Trophoblast cell (in vitro differentiated cells and primary cell): ENCODE measurements at regions not wholly inside any gene's neighbourhood (a gene's known extent, or its start where the extent isn't known, plus 50 kb on each side); places are given as distances from the start of the nearest gene placed in this dataset.
"Not testable (repeated sequence)": the region's sequence is repeated elsewhere in the genome, so short reads cannot be mapped to it uniquely, and the experiment has no call there.

Source experiments
- DNase-seq, 2 donors: peaks; one replicate each; pipeline ENCODE4 v3.0.0-alpha.2; 2016
- H2AFZ ChIP-seq: 2 replicates; pipeline ENCODE4 v1.6.1; 2013; ENCODE audit warnings: low read length, moderate library complexity, mild to moderate bottlenecking; ENCODE audit not compliant: insufficient read depth, poor library complexity
- H2AK5ac ChIP-seq: 2 replicates; pipeline ENCODE4 v1.6.1; 2013; ENCODE audit warnings: mild to moderate bottlenecking, low read length
- H2BK120ac ChIP-seq: 2 replicates; pipeline ENCODE4 v1.6.1; 2013; ENCODE audit warnings: low read length, mild to moderate bottlenecking, moderate library complexity; ENCODE audit not compliant: insufficient read depth, poor library complexity
- H2BK12ac ChIP-seq: 2 replicates; pipeline ENCODE4 v1.6.1; 2013; ENCODE audit warnings: mild to moderate bottlenecking, low read length, moderate library complexity
- H2BK5ac ChIP-seq: 2 replicates; pipeline ENCODE4 v1.6.1; 2013; ENCODE audit warnings: low read length, low read depth, moderate library complexity, mild to moderate bottlenecking; ENCODE audit not compliant: poor library complexity
- H3K14ac ChIP-seq: 2 replicates; pipeline ENCODE4 v1.6.1; 2013; ENCODE audit warnings: mild to moderate bottlenecking, low read length
- H3K18ac ChIP-seq: 2 replicates; pipeline ENCODE4 v1.6.1; 2013; ENCODE audit warnings: mild to moderate bottlenecking, low read length
- H3K23ac ChIP-seq: 2 replicates; pipeline ENCODE4 v1.6.1; 2013; ENCODE audit warnings: low read length
- H3K27ac ChIP-seq: 2 replicates; pipeline ENCODE4 v1.5.1; 2013; ENCODE audit warnings: low read depth, mild to moderate bottlenecking, inconsistent platforms, low read length, moderate library complexity
- H3K27me3 ChIP-seq: 2 replicates; pipeline ENCODE4 v1.6.1; 2013; ENCODE audit warnings: inconsistent platforms, mild to moderate bottlenecking, low read length, moderate library complexity; ENCODE audit not compliant: insufficient read depth
- H3K36me3 ChIP-seq, 2 experiments: 1 replicate in 1 of 2; 2 replicates in 1 of 2; pipeline ENCODE4 v1.6.1; 2013; ENCODE audit warnings: low read length in 2 of 2, mild to moderate bottlenecking in 2 of 2, moderate library complexity in 1 of 2; ENCODE audit not compliant: insufficient read depth in 2 of 2, control insufficient read depth in 1 of 2
- H3K4ac ChIP-seq: 2 replicates; pipeline ENCODE4 v1.6.1; 2013; ENCODE audit warnings: low read depth, mild to moderate bottlenecking, low read length, moderate library complexity
- H3K4me1 ChIP-seq, 2 experiments: 1 replicate in 1 of 2; 2 replicates in 1 of 2; pipeline ENCODE4 v1.6.1; 2013; ENCODE audit warnings: low read length in 2 of 2, mild to moderate bottlenecking in 2 of 2, moderate library complexity in 1 of 2; ENCODE audit not compliant: insufficient read depth in 2 of 2, control insufficient read depth in 1 of 2
- H3K4me2 ChIP-seq: 2 replicates; pipeline ENCODE4 v1.6.1; 2013; ENCODE audit warnings: inconsistent platforms, mild to moderate bottlenecking, low read length, moderate library complexity
- H3K4me3 ChIP-seq: 2 replicates; pipeline ENCODE4 v1.5.1; 2013; ENCODE audit warnings: mild to moderate bottlenecking, low read depth, low read length, inconsistent platforms
- H3K79me1 ChIP-seq: one replicate; pipeline ENCODE4 v1.6.1; 2013; ENCODE audit warnings: low read length
- H3K79me2 ChIP-seq: 2 replicates; pipeline ENCODE4 v1.6.1; 2013; ENCODE audit warnings: low read length, mild to moderate bottlenecking; ENCODE audit not compliant: control insufficient read depth, insufficient read depth, poor library complexity
- H3K9ac ChIP-seq: 2 replicates; pipeline ENCODE4 v1.6.1; 2013; ENCODE audit warnings: mild to moderate bottlenecking, low read length
- H3K9me3 ChIP-seq: 2 replicates; pipeline ENCODE4 v1.6.1; 2013; ENCODE audit warnings: low read depth, mild to moderate bottlenecking, control low read depth, inconsistent platforms, low read length; ENCODE audit not compliant: insufficient read depth
- H4K12ac ChIP-seq: 2 replicates; pipeline ENCODE4 v1.6.1; 2013; ENCODE audit warnings: low read depth, mild to moderate bottlenecking, low read length, moderate library complexity
- H4K8ac ChIP-seq: 2 replicates; pipeline ENCODE4 v1.6.1; 2013; ENCODE audit warnings: low read depth, mild to moderate bottlenecking, low read length, moderate library complexity
- H4K91ac ChIP-seq: one replicate; pipeline ENCODE4 v1.6.1; 2013; ENCODE audit warnings: low read depth, mild to moderate bottlenecking, low read length, moderate library complexity
- WGBS: extraction: QIAGEN DNeasy Blood & Tissue Kit; methylation state at CpG from one replicate; pipeline ENCODE4 v1.1.7; 2013; ENCODE audit warnings: missing lambda C conversion rate; ENCODE audit not compliant: insufficient read length, insufficient coverage; ENCODE audit errors: extremely low coverage; 5-methylcytosine and 5-hydroxymethylcytosine counted together

- not testable (repeated sequence) for H3K27ac ChIP-seq, H3K4me1 ChIP-seq, H3K79me2 ChIP-seq, H3K36me3 ChIP-seq, H2BK120ac ChIP-seq, H3K9me3 ChIP-seq, H3K4ac ChIP-seq, H3K79me1 ChIP-seq, H2AK5ac ChIP-seq, H3K27me3 ChIP-seq, H3K18ac ChIP-seq, H3K14ac ChIP-seq, H2BK12ac ChIP-seq, H4K8ac ChIP-seq, H3K4me2 ChIP-seq, H3K9ac ChIP-seq, H4K12ac ChIP-seq, H3K23ac ChIP-seq, H3K4me3 ChIP-seq, H2AFZ ChIP-seq, DNase-seq, H2BK5ac ChIP-seq, H4K91ac ChIP-seq
- WGBS: no CpG with 5 or more reads among the region's 11 CpGs
Observed at GRCh38 chr5:44756097-44756496, 52.6 kb upstream of the MRPS30 start.

- H2BK12ac ChIP-seq: no peak overlapping the region
- H2BK5ac ChIP-seq: no peak overlapping the region
- H4K8ac ChIP-seq: no peak overlapping the region
- H2BK120ac ChIP-seq: no peak overlapping the region
- no peak overlapping the region for H4K91ac ChIP-seq
- H3K4me1 ChIP-seq: no peaks in the 10 kb centered on the region
- no peak overlapping the region for H3K4me2 ChIP-seq
- WGBS: no CpG with 5 or more reads among the region's 1 CpG
- H3K79me1 ChIP-seq: no peaks in the 10 kb centered on the region
- no peak for DNase-seq
- no peak overlapping the region for H3K9ac ChIP-seq
- H3K27me3 ChIP-seq: no peaks in the 10 kb centered on the region
- no peaks in the 10 kb centered on the region for H3K79me2 ChIP-seq
- no peak overlapping the region for H3K18ac ChIP-seq
- no peak overlapping the region for H4K12ac ChIP-seq
- no peak overlapping the region for H3K23ac ChIP-seq
- H3K4ac ChIP-seq: no peak overlapping the region
- H3K36me3 ChIP-seq: no peaks in the 10 kb centered on the region
- H3K9me3 ChIP-seq: no peaks in the 10 kb centered on the region
- no peak overlapping the region for H3K14ac ChIP-seq
- no peak overlapping the region for H2AFZ ChIP-seq
- no peak overlapping the region for H2AK5ac ChIP-seq
- H3K4me3 ChIP-seq: no peak overlapping the region
- H3K27ac ChIP-seq: no peak overlapping the region
Observed at GRCh38 chr5:44747396-44747795, 61.4 kb upstream of the MRPS30 start.

GRCh38 chr5:44740660-44741059, 68.1 kb upstream of the MRPS30 start:
- H3K27ac ChIP-seq: no peak overlapping the region
- H3K4me2 ChIP-seq: no peak overlapping the region
- no peak overlapping the region for H3K4me3 ChIP-seq
- H3K9ac ChIP-seq: no peak overlapping the region
- H3K36me3 ChIP-seq: no peaks in the 10 kb centered on the region
- no peaks in the 10 kb centered on the region for H3K27me3 ChIP-seq
- H2AK5ac ChIP-seq: no peak overlapping the region
- no peaks in the 10 kb centered on the region for H3K9me3 ChIP-seq
- no peak overlapping the region for H3K23ac ChIP-seq
- no peak overlapping the region for H4K12ac ChIP-seq
- H3K79me1 ChIP-seq: no peaks in the 10 kb centered on the region
- H2BK12ac ChIP-seq: no peak overlapping the region
- no peak for DNase-seq
- no peak overlapping the region for H2BK5ac ChIP-seq
- H3K18ac ChIP-seq: no peak overlapping the region
- H3K4ac ChIP-seq: no peak overlapping the region
- no peak overlapping the region for H3K14ac ChIP-seq
- H4K8ac ChIP-seq: no peak overlapping the region
- no peak overlapping the region for H2BK120ac ChIP-seq
- no peak overlapping the region for H4K91ac ChIP-seq
- no peaks in the 10 kb centered on the region for H3K79me2 ChIP-seq
- H3K4me1 ChIP-seq: no peaks in the 10 kb centered on the region
- no peak overlapping the region for H2AFZ ChIP-seq

DNA sequence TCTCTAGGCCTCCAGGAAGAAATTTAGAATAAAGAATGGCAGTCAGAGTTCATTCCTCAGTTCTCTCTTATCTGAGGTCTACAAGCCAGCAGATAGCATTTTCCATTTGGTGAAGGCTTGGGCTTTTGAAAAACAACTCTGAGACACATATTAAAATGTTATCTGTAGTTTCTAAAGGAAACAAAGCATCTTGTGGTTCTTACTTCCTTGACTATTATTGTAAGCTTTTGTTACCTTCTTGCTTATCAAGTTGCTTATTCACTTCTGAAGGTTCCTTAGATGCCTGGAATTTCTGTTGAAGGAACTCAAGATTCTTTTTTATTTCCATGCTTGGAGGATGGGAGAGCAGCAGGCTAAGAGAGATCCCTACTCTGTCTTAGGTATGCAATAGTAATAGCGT, 79.2 kb upstream of the MRPS30 start:
- H3K9me3 ChIP-seq: no peaks in the 10 kb centered on the region
- no peaks in the 10 kb centered on the region for H3K27me3 ChIP-seq
- H2BK120ac ChIP-seq: no peak overlapping the region
- H4K8ac ChIP-seq: no peak overlapping the region
- WGBS: no CpG with 5 or more reads among the region's 1 CpG
- no peak overlapping the region for H3K4me2 ChIP-seq
- no peak overlapping the region for H3K9ac ChIP-seq
- no peak overlapping the region for H2BK12ac ChIP-seq
- no peak overlapping the region for H3K23ac ChIP-seq
- no peak overlapping the region for H4K91ac ChIP-seq
- no peaks in the 10 kb centered on the region for H3K4me1 ChIP-seq
- no peaks in the 10 kb centered on the region for H3K79me1 ChIP-seq
- no peak overlapping the region for H3K27ac ChIP-seq
- H2AFZ ChIP-seq: no peak overlapping the region
- no peak overlapping the region for H3K4me3 ChIP-seq
- H3K14ac ChIP-seq: no peak overlapping the region
- no peak overlapping the region for H3K18ac ChIP-seq
- no peaks in the 10 kb centered on the region for H3K36me3 ChIP-seq
- no peak overlapping the region for H2BK5ac ChIP-seq
- peak; percentile 5 to 72 for DNase-seq
- H3K4ac ChIP-seq: no peak overlapping the region
- H2AK5ac ChIP-seq: no peak overlapping the region
- no peak overlapping the region for H4K12ac ChIP-seq
- H3K79me2 ChIP-seq: no peaks in the 10 kb centered on the region

- Histone ChIP-seq H3K27me3 (no peaks in the 10 kb centered on the region), H2BK5ac (no peak overlapping the region), H3K36me3 (no peaks in the 10 kb centered on the region), H3K79me1 (no peaks in the 10 kb centered on the region), H3K4me3 (no peak overlapping the region), H3K4me2 (no peak overlapping the region), H2BK120ac (no peak overlapping the region), H3K23ac (no peak overlapping the region), H3K9ac (no peak overlapping the region), H3K4ac (no peak overlapping the region), H2BK12ac (no peak overlapping the region), H2AFZ (no peak overlapping the region), H3K27ac (no peak overlapping the region), H4K12ac (no peak overlapping the region), H3K9me3 (no peaks in the 10 kb centered on the region), H3K18ac (no peak overlapping the region), H4K8ac (no peak overlapping the region), H3K4me1 (no peaks in the 10 kb centered on the region), H4K91ac (no peak overlapping the region), H3K79me2 (no peaks in the 10 kb centered on the region), H2AK5ac (no peak overlapping the region), H3K14ac (no peak overlapping the region)
- DNase-seq: no peak
- no CpG with 5 or more reads among the region's 1 CpG for WGBS
Observed at GRCh38 chr5:44727100-44727499, 81.6 kb upstream of the MRPS30 start.
